ENCODE measurements at regions not wholly inside any gene's neighbourhood (a gene's known extent, or its start where the extent isn't known, plus 50 kb on each side); places are given as distances from the start of the nearest gene placed in this dataset.

DNA sequence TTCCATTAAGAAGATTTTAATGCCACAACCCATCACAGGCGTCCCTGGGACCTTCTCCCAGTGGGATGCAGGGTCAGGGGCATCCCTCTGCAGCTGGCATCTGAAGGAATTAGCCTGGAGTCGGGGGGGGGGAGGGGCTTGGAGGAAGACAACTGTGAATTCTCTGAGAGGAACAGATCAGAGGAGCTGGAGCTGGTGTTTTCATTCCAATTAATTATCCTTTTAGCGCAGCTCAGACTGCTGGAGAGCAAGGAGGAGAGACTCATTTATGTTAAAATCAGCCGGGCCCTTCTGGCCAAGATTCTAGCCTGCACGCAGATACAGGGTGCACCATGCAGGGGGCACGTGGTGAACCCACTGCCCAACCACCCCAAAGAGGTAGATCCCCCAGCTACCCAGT, 116.2 kb downstream of the CHST1 start:
- H2BK12ac ChIP-seq (ENCODE audit: low read length in 2 of 2): no peak overlapping the region
- no peak for DNase-seq
- no peak overlapping the region for H3K27ac ChIP-seq (ENCODE audit: low read length, poor library complexity, severe bottlenecking)
- H2BK120ac ChIP-seq (ENCODE audit: low read depth, low read length): no peak overlapping the region
- no peak overlapping the region for H4K91ac ChIP-seq (ENCODE audit: low read length)
- H2BK5ac ChIP-seq (ENCODE audit: low read depth, low read length, poor library complexity, severe bottlenecking): no peak overlapping the region
- 52% methylated on average over 6 of the region's 6 CpGs for WGBS
- H3K4me1 ChIP-seq (ENCODE audit: control insufficient read depth, insufficient read depth, low read depth, low read length): no peaks in the 10 kb centered on the region
- H3K9me3 ChIP-seq (ENCODE audit: control insufficient read depth, low read length): no peaks in the 10 kb centered on the region
- H3K23ac ChIP-seq (ENCODE audit: low read length in 2 of 2): no peak overlapping the region
- no peak overlapping the region for H3K4ac ChIP-seq (ENCODE audit: low read depth in 1 of 2, low read length in 2 of 2)
- no peak overlapping the region for H2AK5ac ChIP-seq (ENCODE audit: low read length, severe bottlenecking)
- H3K79me1 ChIP-seq (replicated peaks; ENCODE audit: low read length, poor library complexity, severe bottlenecking): no peaks in the 10 kb centered on the region
- H3K4me2 ChIP-seq (ENCODE audit: low read length, poor library complexity, severe bottlenecking): no peak overlapping the region
- H3K36me3 ChIP-seq (ENCODE audit: control insufficient read depth in 1 of 2, insufficient read depth in 2 of 2, low read depth in 1 of 2, low read length in 2 of 2): no peaks in the 10 kb centered on the region
- H4K8ac ChIP-seq (ENCODE audit: low read length): no peak overlapping the region
- no peak overlapping the region for H3K18ac ChIP-seq (ENCODE audit: low read depth in 1 of 2, low read length in 2 of 2)
- H2AFZ ChIP-seq (ENCODE audit: low read depth, low read length): no peak overlapping the region
- H2BK15ac ChIP-seq (ENCODE audit: low read depth, poor library complexity, severe bottlenecking): no peak overlapping the region
- peaks cover 35 to 46% of the 10 kb centered on the region in 2 experiments for H3K27me3 ChIP-seq (ENCODE audit: control insufficient read depth in 1 of 2, insufficient read depth in 1 of 2, low read length in 2 of 2)
- H3K9ac ChIP-seq (ENCODE audit: low read length): no peak overlapping the region
- H3K4me3 ChIP-seq (ENCODE audit: insufficient read depth in 1 of 2, low read depth in 1 of 2, low read length in 2 of 2): no peak overlapping the region
- no peak overlapping the region for H3K14ac ChIP-seq (ENCODE audit: low read length in 2 of 2)

DNA sequence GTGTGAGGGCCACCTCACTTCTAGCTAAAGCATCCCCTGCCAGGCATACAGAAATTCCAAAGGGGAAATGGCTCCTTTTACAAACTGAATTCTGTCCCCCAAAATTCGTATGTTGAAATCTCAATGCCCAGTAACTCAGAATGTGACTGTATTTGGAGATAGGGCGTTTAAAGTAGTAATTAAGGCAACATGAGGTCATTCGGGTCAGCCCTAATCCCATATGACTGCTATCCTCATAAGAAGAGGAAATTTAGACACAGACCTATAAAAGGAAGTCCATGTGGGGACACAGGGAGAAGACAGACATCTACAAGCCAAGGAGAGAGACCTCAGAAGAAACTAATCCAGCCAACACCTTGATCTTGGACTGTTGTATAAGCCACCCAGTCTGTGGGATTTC, 119.1 kb downstream of the CHST1 start:
- H3K9ac ChIP-seq (ENCODE audit: low read length): no peak overlapping the region
- no peak overlapping the region for H3K23ac ChIP-seq (ENCODE audit: low read length in 2 of 2)
- no peak overlapping the region for H3K4me2 ChIP-seq (ENCODE audit: low read length, poor library complexity, severe bottlenecking)
- no peak overlapping the region for H2BK5ac ChIP-seq (ENCODE audit: low read depth, low read length, poor library complexity, severe bottlenecking)
- no peak overlapping the region for H3K18ac ChIP-seq (ENCODE audit: low read depth in 1 of 2, low read length in 2 of 2)
- no peak overlapping the region for H2BK15ac ChIP-seq (ENCODE audit: low read depth, poor library complexity, severe bottlenecking)
- no peaks in the 10 kb centered on the region for H3K36me3 ChIP-seq (ENCODE audit: control insufficient read depth in 1 of 2, insufficient read depth in 2 of 2, low read depth in 1 of 2, low read length in 2 of 2)
- H3K27ac ChIP-seq (ENCODE audit: low read length, poor library complexity, severe bottlenecking): no peak overlapping the region
- no peak overlapping the region for H3K14ac ChIP-seq (ENCODE audit: low read length in 2 of 2)
- H4K8ac ChIP-seq (ENCODE audit: low read length): no peak overlapping the region
- no peaks in the 10 kb centered on the region for H3K9me3 ChIP-seq (ENCODE audit: control insufficient read depth, low read length)
- H2AFZ ChIP-seq (ENCODE audit: low read depth, low read length): no peak overlapping the region
- no peak overlapping the region for H3K4ac ChIP-seq (ENCODE audit: low read depth in 1 of 2, low read length in 2 of 2)
- H3K79me1 ChIP-seq (replicated peaks; ENCODE audit: low read length, poor library complexity, severe bottlenecking): no peaks in the 10 kb centered on the region
- WGBS: 50% methylated on average over 2 of the region's 3 CpGs
- no peak overlapping the region for H4K91ac ChIP-seq (ENCODE audit: low read length)
- H3K27me3 ChIP-seq (ENCODE audit: control insufficient read depth in 1 of 2, insufficient read depth in 1 of 2, low read length in 2 of 2): peaks cover 46 to 68% of the 10 kb centered on the region in 2 experiments
- H3K4me3 ChIP-seq (ENCODE audit: insufficient read depth in 1 of 2, low read depth in 1 of 2, low read length in 2 of 2): no peak overlapping the region
- no peak overlapping the region for H2BK120ac ChIP-seq (ENCODE audit: low read depth, low read length)
- no peaks in the 10 kb centered on the region for H3K4me1 ChIP-seq (ENCODE audit: control insufficient read depth, insufficient read depth, low read depth, low read length)
- no peak overlapping the region for H2AK5ac ChIP-seq (ENCODE audit: low read length, severe bottlenecking)
- DNase-seq: no peak
- no peak overlapping the region for H2BK12ac ChIP-seq (ENCODE audit: low read length in 2 of 2)

DNA sequence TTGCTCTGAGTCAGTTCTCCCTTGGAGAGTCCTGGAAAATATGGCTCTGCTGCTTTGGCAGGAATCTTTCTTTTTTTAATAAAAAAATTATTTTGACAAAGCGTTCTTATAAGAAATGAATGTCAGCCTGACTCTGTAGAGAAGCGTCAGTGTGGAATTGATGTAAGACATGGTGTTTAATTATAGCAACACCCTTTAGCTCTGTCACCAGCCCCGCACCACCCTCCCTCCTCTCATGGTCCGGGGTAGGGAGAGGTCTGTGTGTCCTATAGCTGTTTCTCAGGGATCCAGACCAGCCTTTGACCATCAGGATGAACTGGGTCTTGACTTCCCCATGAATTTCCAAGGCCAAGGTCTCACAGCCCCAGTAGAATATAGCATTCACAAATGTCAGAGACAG, 120.6 kb downstream of the CHST1 start:
- Histone ChIP-seq H3K79me1 (replicated peaks; ENCODE audit: low read length, poor library complexity, severe bottlenecking) (no peaks in the 10 kb centered on the region), H3K4me2 (ENCODE audit: low read length, poor library complexity, severe bottlenecking) (no peak overlapping the region), H3K4me1 (ENCODE audit: control insufficient read depth, insufficient read depth, low read depth, low read length) (no peaks in the 10 kb centered on the region), H3K18ac (ENCODE audit: low read depth in 1 of 2, low read length in 2 of 2) (no peak overlapping the region), H2BK12ac (ENCODE audit: low read length in 2 of 2) (no peak overlapping the region), H3K27me3 (ENCODE audit: control insufficient read depth in 1 of 2, insufficient read depth in 1 of 2, low read length in 2 of 2) (peaks cover 46 to 71% of the 10 kb centered on the region in 2 experiments), H2BK15ac (ENCODE audit: low read depth, poor library complexity, severe bottlenecking) (no peak overlapping the region), H4K91ac (ENCODE audit: low read length) (no peak overlapping the region), H2BK5ac (ENCODE audit: low read depth, low read length, poor library complexity, severe bottlenecking) (no peak overlapping the region), H3K27ac (ENCODE audit: low read length, poor library complexity, severe bottlenecking) (no peak overlapping the region), H4K8ac (ENCODE audit: low read length) (no peak overlapping the region), H3K23ac (ENCODE audit: low read length in 2 of 2) (no peak overlapping the region), H3K14ac (ENCODE audit: low read length in 2 of 2) (no peak overlapping the region), H3K9me3 (ENCODE audit: control insufficient read depth, low read length) (no peaks in the 10 kb centered on the region), H3K4me3 (ENCODE audit: insufficient read depth in 1 of 2, low read depth in 1 of 2, low read length in 2 of 2) (no peak overlapping the region), H2AK5ac (ENCODE audit: low read length, severe bottlenecking) (no peak overlapping the region), H3K4ac (ENCODE audit: low read depth in 1 of 2, low read length in 2 of 2) (no peak overlapping the region), H2AFZ (ENCODE audit: low read depth, low read length) (no peak overlapping the region), H2BK120ac (ENCODE audit: low read depth, low read length) (no peak overlapping the region), H3K9ac (ENCODE audit: low read length) (no peak overlapping the region), H3K36me3 (ENCODE audit: control insufficient read depth in 1 of 2, insufficient read depth in 2 of 2, low read depth in 1 of 2, low read length in 2 of 2) (no peaks in the 10 kb centered on the region)
- WGBS: 74% methylated on average over 3 of the region's 4 CpGs
- no peak for DNase-seq

DNA sequence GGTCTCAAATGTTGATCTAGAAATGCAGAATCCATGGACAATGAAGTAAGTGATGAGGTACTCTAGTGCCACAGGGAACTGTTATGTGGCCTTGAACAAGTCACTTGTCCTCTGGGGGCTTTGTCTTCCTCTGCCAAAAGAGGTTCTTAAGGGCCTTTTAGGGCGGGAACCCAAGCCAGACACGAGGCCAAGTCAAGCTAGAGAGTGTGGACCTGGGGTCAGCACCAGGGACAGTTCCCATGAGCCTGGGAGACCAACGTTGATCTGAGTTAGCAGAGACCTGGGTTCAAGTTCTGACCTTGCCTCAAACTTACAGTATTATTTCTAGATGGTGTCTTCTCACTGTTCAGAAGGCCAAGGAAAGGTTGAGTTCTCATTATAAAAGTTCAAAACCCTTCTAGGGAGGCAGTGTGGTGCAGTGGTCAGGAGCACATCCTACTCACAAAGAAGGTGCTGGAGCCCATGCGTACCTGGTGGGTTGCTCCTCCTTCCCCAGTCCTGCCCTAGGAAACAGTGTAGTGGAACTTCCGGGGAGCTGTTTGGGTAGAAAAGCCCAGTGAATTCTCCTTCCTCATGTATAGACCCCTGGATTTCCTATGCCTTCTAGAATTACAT, 121.5 kb downstream of the CHST1 start:
- Histone ChIP-seq H3K18ac (ENCODE audit: low read depth in 1 of 2, low read length in 2 of 2) (no peak overlapping the region), H3K4me3 (ENCODE audit: insufficient read depth in 1 of 2, low read depth in 1 of 2, low read length in 2 of 2) (no peak overlapping the region), H3K23ac (ENCODE audit: low read length in 2 of 2) (no peak overlapping the region), H2AK5ac (ENCODE audit: low read length, severe bottlenecking) (no peak overlapping the region), H3K36me3 (ENCODE audit: control insufficient read depth in 1 of 2, insufficient read depth in 2 of 2, low read depth in 1 of 2, low read length in 2 of 2) (no peaks in the 10 kb centered on the region), H2BK12ac (ENCODE audit: low read length in 2 of 2) (no peak overlapping the region), H3K9me3 (ENCODE audit: control insufficient read depth, low read length) (no peaks in the 10 kb centered on the region), H4K8ac (ENCODE audit: low read length) (no peak overlapping the region), H2BK5ac (ENCODE audit: low read depth, low read length, poor library complexity, severe bottlenecking) (no peak overlapping the region), H3K27ac (ENCODE audit: low read length, poor library complexity, severe bottlenecking) (no peak overlapping the region), H3K4ac (ENCODE audit: low read depth in 1 of 2, low read length in 2 of 2) (no peak overlapping the region), H3K27me3 (ENCODE audit: control insufficient read depth in 1 of 2, insufficient read depth in 1 of 2, low read length in 2 of 2) (peaks cover 43 to 68% of the 10 kb centered on the region in 2 experiments), H2BK15ac (ENCODE audit: low read depth, poor library complexity, severe bottlenecking) (no peak overlapping the region), H2BK120ac (ENCODE audit: low read depth, low read length) (no peak overlapping the region), H3K4me2 (ENCODE audit: low read length, poor library complexity, severe bottlenecking) (no peak overlapping the region), H3K14ac (ENCODE audit: low read length in 2 of 2) (no peak overlapping the region), H3K79me1 (replicated peaks; ENCODE audit: low read length, poor library complexity, severe bottlenecking) (no peaks in the 10 kb centered on the region), H2AFZ (ENCODE audit: low read depth, low read length) (no peak overlapping the region), H3K4me1 (ENCODE audit: control insufficient read depth, insufficient read depth, low read depth, low read length) (peaks cover 2% of the 10 kb centered on the region), H4K91ac (ENCODE audit: low read length) (no peak overlapping the region), H3K9ac (ENCODE audit: low read length) (no peak overlapping the region)
- peak; percentile 22 for DNase-seq
- WGBS: 42% methylated on average over 5 of the region's 5 CpGs
